PC-3 (cell line): ENCODE measurements at regions not wholly inside any gene's neighbourhood (a gene's known extent, or its start where the extent isn't known, plus 50 kb on each side); places are given as distances from the start of the nearest gene placed in this dataset.

Experiments
- EZH2 ChIP-seq: fragments of 300-600 bp; sonication (generic); IDR thresholded peaks from one replicate; pipeline ENCODE4 v1.6.1; 2017; ENCODE audit warnings: antibody characterized with exemption, mild to moderate bottlenecking, low read length; ENCODE audit not compliant: unreplicated experiment
- EZH2phosphoT487 ChIP-seq: fragments of 300-600 bp; sonication (generic); IDR thresholded peaks from 2 replicates; pipeline ENCODE4 v1.6.1; 2018; ENCODE audit warnings: mild to moderate bottlenecking, antibody characterized with exemption, low read length, borderline replicate concordance
- TF ChIP-seq, protein P1 (sequence below): fragments of 300-600 bp; sonication (generic); conservative IDR thresholded peaks from 2 replicates; pipeline ENCODE4 v1.5.1; 2017; ENCODE audit warnings: antibody characterized with exemption, low read depth, mild to moderate bottlenecking, low read length

DNA sequence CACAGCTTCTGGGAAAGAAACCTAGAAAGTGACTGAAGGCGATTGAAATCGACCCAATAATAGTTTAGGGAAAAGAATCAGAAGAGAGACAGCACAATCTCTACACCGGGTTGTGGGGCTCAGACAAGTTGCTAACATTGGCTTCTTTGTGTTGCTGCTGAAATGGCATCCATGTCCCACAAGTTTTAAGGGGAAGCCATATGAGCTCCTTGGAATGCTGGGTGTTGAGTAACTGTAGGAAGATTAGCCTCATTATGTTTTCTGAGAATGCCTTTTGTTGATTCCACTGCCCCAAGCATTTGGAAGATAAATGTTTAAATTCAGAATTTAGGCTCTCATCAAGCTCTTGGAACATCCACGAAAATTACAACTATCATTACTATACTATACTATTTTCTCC, 73.4 kb upstream of the NEUROD1 start:
- TF ChIP-seq EZH2 (no peak), EZH2phosphoT487 (no peak)
- TF ChIP-seq, protein P1, sequence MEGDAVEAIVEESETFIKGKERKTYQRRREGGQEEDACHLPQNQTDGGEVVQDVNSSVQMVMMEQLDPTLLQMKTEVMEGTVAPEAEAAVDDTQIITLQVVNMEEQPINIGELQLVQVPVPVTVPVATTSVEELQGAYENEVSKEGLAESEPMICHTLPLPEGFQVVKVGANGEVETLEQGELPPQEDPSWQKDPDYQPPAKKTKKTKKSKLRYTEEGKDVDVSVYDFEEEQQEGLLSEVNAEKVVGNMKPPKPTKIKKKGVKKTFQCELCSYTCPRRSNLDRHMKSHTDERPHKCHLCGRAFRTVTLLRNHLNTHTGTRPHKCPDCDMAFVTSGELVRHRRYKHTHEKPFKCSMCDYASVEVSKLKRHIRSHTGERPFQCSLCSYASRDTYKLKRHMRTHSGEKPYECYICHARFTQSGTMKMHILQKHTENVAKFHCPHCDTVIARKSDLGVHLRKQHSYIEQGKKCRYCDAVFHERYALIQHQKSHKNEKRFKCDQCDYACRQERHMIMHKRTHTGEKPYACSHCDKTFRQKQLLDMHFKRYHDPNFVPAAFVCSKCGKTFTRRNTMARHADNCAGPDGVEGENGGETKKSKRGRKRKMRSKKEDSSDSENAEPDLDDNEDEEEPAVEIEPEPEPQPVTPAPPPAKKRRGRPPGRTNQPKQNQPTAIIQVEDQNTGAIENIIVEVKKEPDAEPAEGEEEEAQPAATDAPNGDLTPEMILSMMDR: no peak
